Stimulated activated effector memory CD8-positive, alpha-beta T cell treated with anti-CD3 and anti-CD28 coated beads, Interleukin-12 subunit alpha, Interleukin-12 subunit beta, amount 100 ng/mL, for 72 hours (primary cell): ENCODE measurements at regions not wholly inside any gene's neighbourhood (a gene's known extent, or its start where the extent isn't known, plus 50 kb on each side); places are given as distances from the start of the nearest gene placed in this dataset.
"Not testable (repeated sequence)": the region's sequence is repeated elsewhere in the genome, so short reads cannot be mapped to it uniquely, and the experiment has no call there.

Experiments used
- ATAC-seq: fragments of 150-1000 bp; cut with Tn5 transposase; 2 replicates; pipeline ENCODE4 v1.10.0; 2021
- DNase-seq, 2 donors: peaks; one replicate each; pipeline ENCODE4 v3.0.0; 2021 to 2022; ENCODE audit warnings: low spot score in 2 of 2
- H3K27ac Mint-ChIP-seq: one replicate; pipeline ENCODE4 v1.8.0; 2022; ENCODE audit warnings: mild to moderate bottlenecking, mixed read lengths
- H3K36me3 Mint-ChIP-seq: one replicate; pipeline ENCODE4 v1.8.0; 2022; ENCODE audit warnings: mild to moderate bottlenecking, mixed read lengths
- H3K4me1 Mint-ChIP-seq: one replicate; pipeline ENCODE4 v1.8.0; 2022; ENCODE audit warnings: mixed read lengths
- H3K4me3 Mint-ChIP-seq: one replicate; pipeline ENCODE4 v1.8.0; 2022; ENCODE audit warnings: mild to moderate bottlenecking, mixed read lengths
- H3K9me3 Mint-ChIP-seq: one replicate; pipeline ENCODE4 v1.8.0; 2022; ENCODE audit warnings: mixed read lengths

DNA sequence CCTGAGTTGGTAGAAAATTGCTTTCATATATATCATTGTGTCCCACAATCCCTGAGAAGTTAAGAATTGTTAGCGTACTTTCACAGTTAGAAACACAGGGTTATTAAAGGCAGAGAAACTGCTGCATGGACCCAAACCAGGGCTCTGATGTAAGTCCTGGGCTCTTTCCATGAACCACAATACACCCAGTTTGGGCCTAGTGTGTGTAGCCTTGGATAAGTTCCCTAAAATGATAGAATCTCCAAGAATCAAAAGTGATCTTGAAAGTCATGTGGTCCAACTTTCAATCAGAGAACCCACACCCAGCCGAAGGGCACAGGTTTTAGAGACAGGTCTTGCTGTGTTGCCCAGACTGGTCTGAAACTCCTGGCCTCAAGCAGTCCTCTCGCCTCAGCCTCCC is 257.8 kb upstream of the KLF3 start:
- no peak for DNase-seq
- no peaks in the 10 kb centered on the region for H3K9me3 Mint-ChIP-seq
- H3K4me3 Mint-ChIP-seq: no peak overlapping the region
- no peaks in the 10 kb centered on the region for H3K4me1 Mint-ChIP-seq
- no peak overlapping the region for H3K27ac Mint-ChIP-seq
- H3K36me3 Mint-ChIP-seq: no peaks in the 10 kb centered on the region
- no peak for ATAC-seq

DNA sequence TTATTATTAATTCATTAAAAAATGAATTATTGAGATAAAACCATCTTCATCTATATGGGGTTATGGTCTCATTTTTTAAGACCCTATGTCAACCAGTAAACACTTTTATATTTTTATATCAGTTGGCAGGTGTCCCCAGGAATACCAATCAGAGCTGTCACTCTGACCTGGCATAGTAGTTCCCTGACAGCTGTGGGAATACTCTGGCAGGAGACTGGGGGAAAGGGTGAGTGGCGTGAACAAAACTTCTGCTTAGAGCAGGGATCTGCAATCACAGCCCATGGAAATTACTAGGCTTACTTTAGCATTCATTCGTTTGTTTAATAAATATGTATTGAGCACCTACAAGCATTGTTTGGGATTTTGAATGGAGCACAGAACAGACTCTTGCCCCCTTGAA is 254.1 kb upstream of the KLF3 start:
- no peak overlapping the region for H3K27ac Mint-ChIP-seq
- H3K4me3 Mint-ChIP-seq: no peak overlapping the region
- DNase-seq (no peak), ATAC-seq (no peak)
- H3K36me3 Mint-ChIP-seq: no peaks in the 10 kb centered on the region
- no peaks in the 10 kb centered on the region for H3K9me3 Mint-ChIP-seq
- H3K4me1 Mint-ChIP-seq: no peaks in the 10 kb centered on the region

GRCh38 chr4:38411092-38411491 is 252.9 kb upstream of the KLF3 start:
- H3K36me3 Mint-ChIP-seq: no peaks in the 10 kb centered on the region
- H3K27ac Mint-ChIP-seq: no peak overlapping the region
- H3K9me3 Mint-ChIP-seq: no peaks in the 10 kb centered on the region
- DNase-seq (no peak), ATAC-seq (peak; percentile 91)
- H3K4me3 Mint-ChIP-seq: no peak overlapping the region
- no peaks in the 10 kb centered on the region for H3K4me1 Mint-ChIP-seq

- ATAC-seq: no peak
- Mint-ChIP-seq H3K9me3 (no peaks in the 10 kb centered on the region), H3K4me1 (no peaks in the 10 kb centered on the region)
These were observed 251.9 kb upstream of the KLF3 start for GRCh38 chr4:38411981-38412536.

GRCh38 chr4:38413524-38414341 is 250.3 kb upstream of the KLF3 start:
- DNase-seq (no peak), ATAC-seq (no peak)
- H3K9me3 Mint-ChIP-seq: no peaks in the 10 kb centered on the region
- no peaks in the 10 kb centered on the region for H3K36me3 Mint-ChIP-seq
- no peaks in the 10 kb centered on the region for H3K4me1 Mint-ChIP-seq
- no peak overlapping the region for H3K4me3 Mint-ChIP-seq
- H3K27ac Mint-ChIP-seq: no peak overlapping the region

More at GRCh38 chr4:38411981-38412536, 251.9 kb upstream of the KLF3 start:
- Mint-ChIP-seq H3K36me3 (no peaks in the 10 kb centered on the region), H3K4me3 (no peak overlapping the region), H3K27ac (no peak overlapping the region)
- no peak for DNase-seq

GRCh38 chr4:38414410-38414809 is 249.6 kb upstream of the KLF3 start:
- no peak overlapping the region for H3K4me3 Mint-ChIP-seq
- no peaks in the 10 kb centered on the region for H3K4me1 Mint-ChIP-seq
- H3K27ac Mint-ChIP-seq: no peak overlapping the region
- DNase-seq: no peak
- H3K9me3 Mint-ChIP-seq: no peaks in the 10 kb centered on the region
- H3K36me3 Mint-ChIP-seq: no peaks in the 10 kb centered on the region
- no peak for ATAC-seq

- ATAC-seq: no peak
- no peaks in the 10 kb centered on the region for H3K4me1 Mint-ChIP-seq
- H3K9me3 Mint-ChIP-seq: peaks cover 6% of the 10 kb centered on the region
- no peak overlapping the region for H3K27ac Mint-ChIP-seq
- no peaks in the 10 kb centered on the region for H3K36me3 Mint-ChIP-seq
- no peak overlapping the region for H3K4me3 Mint-ChIP-seq
- DNase-seq: no peak
These were observed 248.3 kb upstream of the KLF3 start for GRCh38 chr4:38415682-38416081.

DNA sequence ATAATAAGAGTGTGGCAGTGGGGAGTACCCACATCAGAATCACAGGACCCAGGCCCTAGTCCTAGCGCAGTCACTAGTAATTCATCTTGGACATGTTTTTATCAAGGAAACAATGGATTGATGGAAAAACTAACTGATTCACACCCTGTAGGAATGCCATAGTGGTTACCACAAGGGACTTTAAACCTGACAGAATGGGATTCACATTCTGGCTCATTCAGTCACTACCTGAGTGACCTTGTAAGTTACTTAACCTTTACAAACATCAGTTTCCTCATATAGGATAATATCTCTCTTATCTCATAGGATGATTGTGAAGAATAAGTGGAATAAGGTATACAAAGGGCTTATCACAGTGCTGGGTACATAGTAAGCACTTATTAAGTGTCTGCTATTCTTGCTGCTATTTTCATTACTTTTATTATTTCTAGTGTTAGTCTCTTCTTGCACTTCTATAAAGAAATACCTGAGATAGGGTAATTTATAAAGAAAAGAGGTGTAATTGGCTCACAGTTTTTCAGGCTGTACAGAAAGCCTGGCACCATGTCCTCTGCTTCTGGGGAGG is 247.5 kb upstream of the KLF3 start:
- no peaks in the 10 kb centered on the region for H3K4me1 Mint-ChIP-seq
- no peak overlapping the region for H3K4me3 Mint-ChIP-seq
- H3K27ac Mint-ChIP-seq: no peak overlapping the region
- H3K36me3 Mint-ChIP-seq: no peaks in the 10 kb centered on the region
- H3K9me3 Mint-ChIP-seq: peaks cover 6% of the 10 kb centered on the region
- no peak for ATAC-seq
- no peak for DNase-seq

DNA sequence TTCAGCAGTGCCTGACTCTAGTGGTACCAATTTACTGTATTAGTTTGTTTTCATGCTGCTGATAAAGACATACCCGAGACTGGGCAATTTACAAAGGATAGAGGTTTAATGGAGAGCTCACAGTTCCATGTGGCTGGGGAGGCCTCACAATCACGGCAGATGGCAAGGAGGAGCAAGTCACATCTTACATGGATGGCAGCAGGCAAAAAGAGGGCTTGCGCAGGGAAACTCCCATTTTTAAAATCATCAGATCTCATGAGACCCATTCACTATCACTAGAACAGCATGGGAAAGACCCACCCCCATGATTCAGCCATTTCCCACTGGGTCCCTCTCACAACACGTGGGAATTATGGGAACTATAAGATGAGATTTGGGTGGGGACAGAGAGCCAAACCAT is 243.7 kb upstream of the KLF3 start:
- not testable (repeated sequence) for DNase-seq, ATAC-seq, H3K27ac Mint-ChIP-seq

DNA sequence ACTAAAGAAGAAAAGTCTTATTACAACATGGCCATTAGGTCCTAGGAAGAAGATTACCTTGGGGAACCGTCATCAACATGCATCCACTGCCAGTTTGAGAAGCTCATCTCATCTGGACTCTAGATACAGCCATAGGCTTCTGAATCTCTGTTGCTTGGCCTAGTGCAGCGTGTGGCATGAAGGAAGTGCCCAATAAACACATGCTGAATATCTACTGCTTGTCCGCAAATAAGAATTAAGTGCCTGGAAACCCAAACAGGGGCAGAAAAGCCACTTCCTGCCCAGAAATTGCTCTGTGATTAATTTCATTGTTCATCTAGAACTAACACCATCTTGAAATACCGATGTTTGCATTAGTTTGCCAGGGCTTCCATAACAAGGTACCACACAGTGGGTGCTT is 241.1 kb upstream of the KLF3 start:
- H3K4me1 Mint-ChIP-seq: peaks cover 7% of the 10 kb centered on the region
- DNase-seq: no peak
- no peak for ATAC-seq
- no peaks in the 10 kb centered on the region for H3K36me3 Mint-ChIP-seq
- H3K27ac Mint-ChIP-seq: no peak overlapping the region
- peaks cover 6% of the 10 kb centered on the region for H3K9me3 Mint-ChIP-seq
- no peak overlapping the region for H3K4me3 Mint-ChIP-seq

More for the DNA sequence above, 243.7 kb upstream of the KLF3 start:
- H3K4me3 Mint-ChIP-seq, H3K36me3 Mint-ChIP-seq, H3K4me1 Mint-ChIP-seq, H3K9me3 Mint-ChIP-seq: not testable (repeated sequence)

- H3K4me1 Mint-ChIP-seq: peaks cover 7% of the 10 kb centered on the region
- no peak overlapping the region for H3K27ac Mint-ChIP-seq
- no peaks in the 10 kb centered on the region for H3K36me3 Mint-ChIP-seq
- H3K4me3 Mint-ChIP-seq: no peak overlapping the region
- no peak for DNase-seq
- ATAC-seq: no peak
- H3K9me3 Mint-ChIP-seq: peaks cover 6% of the 10 kb centered on the region
These were observed 239.7 kb upstream of the KLF3 start for GRCh38 chr4:38424151-38424871.

GRCh38 chr4:38426532-38426931 is 237.5 kb upstream of the KLF3 start:
- Mint-ChIP-seq H3K4me1 (peaks cover 7% of the 10 kb centered on the region), H3K27ac (no peak overlapping the region), H3K9me3 (no peaks in the 10 kb centered on the region), H3K36me3 (no peaks in the 10 kb centered on the region), H3K4me3 (no peak overlapping the region)
- DNase-seq (no peak), ATAC-seq (no peak)

DNA sequence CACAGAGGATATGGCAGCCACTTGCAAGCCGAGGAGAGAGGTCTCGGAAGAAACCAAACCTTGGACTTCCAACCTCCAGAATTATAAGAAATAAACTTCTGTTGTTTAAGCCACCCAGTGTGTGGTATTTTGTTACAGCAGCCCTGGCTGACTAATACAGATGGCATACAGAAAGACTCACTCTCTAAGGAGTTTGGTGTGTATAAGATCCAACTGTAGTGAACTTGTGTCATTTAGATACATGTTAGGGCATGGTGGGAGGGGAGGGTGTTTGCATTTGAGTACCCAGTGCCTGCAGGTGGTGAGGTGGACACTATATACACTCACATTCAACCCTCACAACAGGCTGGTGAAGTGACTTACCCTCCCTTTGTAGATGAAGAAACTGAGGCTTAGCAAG is 233.2 kb upstream of the KLF3 start:
- ATAC-seq (no peak), DNase-seq (no peak)
- H3K36me3 Mint-ChIP-seq: no peaks in the 10 kb centered on the region
- H3K4me1 Mint-ChIP-seq: no peaks in the 10 kb centered on the region
- no peak overlapping the region for H3K4me3 Mint-ChIP-seq
- H3K27ac Mint-ChIP-seq: no peak overlapping the region
- peaks cover 4% of the 10 kb centered on the region for H3K9me3 Mint-ChIP-seq

DNA sequence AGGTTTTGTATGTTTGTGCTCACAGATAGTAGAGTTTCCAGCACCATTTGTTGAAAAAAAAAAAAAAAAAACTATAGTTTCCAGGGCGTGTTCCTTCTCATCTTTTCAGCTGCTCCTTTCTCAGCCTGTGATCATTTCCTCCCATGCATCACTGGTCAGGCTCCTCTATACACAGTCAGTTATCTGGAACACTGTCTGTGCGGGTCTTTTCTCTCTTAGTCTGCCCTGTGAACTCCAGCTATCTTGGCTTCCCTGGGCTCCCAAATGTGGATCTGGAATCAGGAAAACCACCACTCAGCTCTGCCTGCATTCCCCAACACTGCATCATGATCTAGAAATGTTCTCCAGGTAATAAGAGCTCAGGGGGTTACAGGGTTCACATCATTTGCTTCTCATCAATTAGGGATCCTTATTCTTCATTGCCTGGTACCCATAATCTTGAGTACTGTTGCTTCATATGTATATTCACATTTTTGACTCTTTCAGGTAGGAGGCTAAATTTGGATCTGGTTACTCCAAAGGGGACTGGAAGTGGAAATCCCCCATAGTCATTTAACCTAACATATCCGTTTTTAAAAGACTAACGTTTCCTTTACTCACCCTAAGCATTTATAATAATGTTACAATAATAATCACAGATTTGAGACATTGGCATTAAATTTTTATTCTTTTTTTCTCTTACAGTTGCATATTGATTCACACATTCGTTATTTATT is 221.8 kb upstream of the KLF3 start:
- no peak overlapping the region for H3K27ac Mint-ChIP-seq
- no peak for ATAC-seq
- no peaks in the 10 kb centered on the region for H3K4me1 Mint-ChIP-seq
- H3K9me3 Mint-ChIP-seq: peaks cover 7% of the 10 kb centered on the region
- no peak overlapping the region for H3K4me3 Mint-ChIP-seq
- H3K36me3 Mint-ChIP-seq: no peaks in the 10 kb centered on the region
- no peak for DNase-seq

DNA sequence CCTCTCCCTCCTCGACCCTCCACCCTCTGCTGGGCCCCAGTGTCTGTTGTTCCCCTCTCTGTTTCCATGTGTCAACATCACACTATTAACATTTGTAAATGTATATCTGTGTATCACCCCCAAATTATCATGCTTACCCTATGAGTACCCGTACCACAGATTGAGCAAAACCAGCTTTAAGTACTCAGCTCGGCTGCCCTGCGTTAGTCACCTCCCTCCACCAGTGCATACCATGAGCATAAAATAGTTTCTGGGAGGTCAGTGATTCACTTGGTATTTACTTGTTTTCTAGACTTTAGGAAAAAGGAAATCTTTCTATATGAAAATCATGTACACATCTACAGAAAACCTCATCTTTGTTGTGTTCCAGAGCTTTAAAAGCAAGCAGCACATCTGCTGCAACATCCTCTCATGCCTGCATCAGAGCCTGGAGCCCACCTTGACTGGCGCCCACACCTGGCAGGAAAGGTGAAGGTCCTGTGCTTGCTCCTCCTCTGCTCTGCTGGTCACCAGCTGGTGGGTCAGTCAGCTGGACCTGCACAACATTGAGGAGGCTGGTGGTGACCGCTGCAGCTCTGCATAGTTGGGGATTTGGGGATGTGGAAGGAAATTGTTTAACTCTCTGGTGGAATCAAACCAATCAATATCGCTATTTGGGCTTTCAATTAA is 214.4 kb upstream of the KLF3 start:
- ATAC-seq (no peak), DNase-seq (no peak)
- Mint-ChIP-seq H3K4me3 (no peak overlapping the region), H3K27ac (no peak overlapping the region), H3K4me1 (peaks cover 38% of the 10 kb centered on the region), H3K9me3 (peaks cover 7% of the 10 kb centered on the region), H3K36me3 (peaks cover 9% of the 10 kb centered on the region)
